ENCODE measurements at regions not wholly inside any gene's neighbourhood (a gene's known extent, or its start where the extent isn't known, plus 50 kb on each side); places are given as distances from the start of the nearest gene placed in this dataset.
"Not testable (repeated sequence)": the region's sequence is repeated elsewhere in the genome, so short reads cannot be mapped to it uniquely, and the experiment has no call there.

GRCh38 chr15:57883701-57884100 is 177.2 kb downstream of the POLR2M start:
- no peak for DNase-seq

GRCh38 chr15:57884936-57885335 is 178.4 kb downstream of the POLR2M start:
- DNase-seq: no peak

GRCh38 chr15:57885435-57885834 is 178.9 kb downstream of the POLR2M start:
- no peak for DNase-seq

GRCh38 chr15:57887825-57888224 is 177.7 kb downstream of the ALDH1A2 start:
- no peak for DNase-seq

- no peak for DNase-seq
Observed at GRCh38 chr15:57890351-57890750, 175.2 kb downstream of the ALDH1A2 start.

GRCh38 chr15:57890878-57891277 is 174.6 kb downstream of the ALDH1A2 start:
- DNase-seq: no peak

- no peak for DNase-seq
Observed at GRCh38 chr15:57892181-57892580, 173.3 kb downstream of the ALDH1A2 start.

GRCh38 chr15:57893040-57893439 is 172.5 kb downstream of the ALDH1A2 start:
- DNase-seq: no peak

- no peak for DNase-seq
Observed at GRCh38 chr15:57895291-57895690, 170.2 kb downstream of the ALDH1A2 start.

GRCh38 chr15:57896114-57896513 is 169.4 kb downstream of the ALDH1A2 start:
- DNase-seq: no peak

GRCh38 chr15:57896899-57897298 is 168.6 kb downstream of the ALDH1A2 start:
- DNase-seq: not testable (repeated sequence)

GRCh38 chr15:57897870-57898269 is 167.6 kb downstream of the ALDH1A2 start:
- no peak for DNase-seq

- no peak for DNase-seq
Observed at GRCh38 chr15:57902155-57902554, 163.4 kb downstream of the ALDH1A2 start.

Measured in CD4-positive, alpha-beta T cell treated with Interleukin-10 for 1 hour (primary cell).